GM10248 (cell line): ENCODE measurements at regions not wholly inside any gene's neighbourhood (a gene's known extent, or its start where the extent isn't known, plus 50 kb on each side); places are given as distances from the start of the nearest gene placed in this dataset.

Source experiments
- CTCF ChIA-PET: fragments of 300-600 bp; sonication (Branson Sonifier 250); formaldehyde crosslinking; extraction: SDS; loops from one replicate; lab custom pipeline; 2021; ENCODE audit warnings: antibody characterized with exemption; lab: Yijun Ruan, JAX
- POLR2A ChIA-PET: fragments of 350-650 bp; sonication (Branson Sonifier 250); formaldehyde crosslinking; extraction: SDS; loops from one replicate; lab custom pipeline; 2020; ENCODE audit warnings: antibody characterized with exemption; lab: Yijun Ruan, JAX
- DNase-seq: peaks from one replicate; pipeline ENCODE4 v3.0.0; 2012; ENCODE audit errors: extremely low spot score
- CTCF ChIP-seq: IDR thresholded peaks from 2 replicates; pipeline ENCODE4 v1.5.1; 2012; ENCODE audit warnings: mild to moderate bottlenecking, low read depth; ENCODE audit errors: extremely low read depth, missing control alignments, control extremely low read depth

DNA sequence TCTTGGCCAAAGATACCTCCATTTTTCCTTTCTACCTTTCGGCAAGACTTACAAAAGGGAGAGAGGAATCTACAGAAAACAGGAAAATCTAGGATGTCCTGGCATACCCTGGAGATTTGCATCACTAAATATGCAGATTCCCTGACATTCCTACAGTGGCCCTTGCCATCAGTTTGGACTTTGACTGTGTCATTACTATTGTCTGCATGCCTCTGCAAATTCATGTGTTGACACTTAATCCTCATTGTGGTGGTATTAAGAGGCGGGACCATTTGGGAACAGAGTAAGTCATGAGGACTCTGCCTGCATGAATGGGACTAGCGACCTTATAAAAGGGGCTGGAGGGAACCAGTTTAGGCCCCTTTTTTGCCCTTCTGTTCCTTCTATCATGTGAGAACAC is 50.5 kb upstream of the DTNBP1 start:
- POLR2A ChIA-PET = no interaction called here

GRCh38 chr6:15712797-15713196 is 50.0 kb upstream of the DTNBP1 start:
- ChIA-PET POLR2A (no interaction called here), CTCF (interaction anchor here (1.1 to 1.2 kb wide), 3 partner anchors 21 to 493 kb away, joined by 3 read pairs; no protein-coding TSS in a partner anchor)
- no peak for TF ChIP-seq CTCF
- no peak for DNase-seq

More for the DNA sequence above, 50.5 kb upstream of the DTNBP1 start:
- CTCF ChIA-PET = interaction anchor here (1.1 to 1.2 kb wide), 3 partner anchors 22 to 492 kb away, joined by 3 read pairs; no protein-coding TSS in a partner anchor
- TF ChIP-seq CTCF = no peak
- no peak for DNase-seq
